Lung (tissue), 11 donors: ENCODE measurements at regions not wholly inside any gene's neighbourhood (a gene's known extent, or its start where the extent isn't known, plus 50 kb on each side); places are given as distances from the start of the nearest gene placed in this dataset.

Experiments
- ATAC-seq: fragments of 200-7000 bp; cut with Tn5 transposase; one replicate; pipeline ENCODE4 v1.9.1; 2020; ENCODE audit warnings: moderate number of reproducible peaks; ENCODE audit not compliant: insufficient read depth, low FRiP score
- DNase-seq, 3 donors: peaks; one replicate each; pipeline ENCODE4 v3.0.0-alpha.2; 2013 to 2017
- H3K27ac ChIP-seq, 2 donors: one replicate each; pipeline ENCODE4 v1.5.1; 2013; ENCODE audit warnings: mild to moderate bottlenecking in 2 of 2, moderate library complexity in 2 of 2, control low read depth in 1 of 2, inconsistent platforms in 1 of 2, low read depth in 1 of 2, low read length in 1 of 2
- H3K27me3 ChIP-seq, 3 donors: one replicate each; pipeline ENCODE4 v1.5.1; 2013; ENCODE audit warnings: low read length in 2 of 3; ENCODE audit not compliant: control insufficient read depth in 3 of 3, insufficient read depth in 3 of 3
- H3K36me3 ChIP-seq, 4 donors: one replicate each; pipeline ENCODE4 v1.5.1; 2013; ENCODE audit warnings: low read length in 4 of 4, mild to moderate bottlenecking in 1 of 4, moderate library complexity in 1 of 4; ENCODE audit not compliant: control insufficient read depth in 4 of 4, insufficient read depth in 4 of 4
- H3K4me1 ChIP-seq, 5 donors: one replicate each; pipeline ENCODE4 v1.5.1; 2013; ENCODE audit warnings: low read length in 5 of 5, mild to moderate bottlenecking in 2 of 5, moderate library complexity in 1 of 5; ENCODE audit not compliant: control insufficient read depth in 5 of 5, insufficient read depth in 5 of 5
- H3K4me3 ChIP-seq: one replicate; pipeline ENCODE4 v1.5.1; 2013; ENCODE audit warnings: mild to moderate bottlenecking, control low read depth, moderate library complexity
- H3K9ac ChIP-seq, 2 donors: one replicate each; pipeline ENCODE4 v1.5.1; 2013; ENCODE audit warnings: low read length in 2 of 2, control low read depth in 1 of 2; ENCODE audit not compliant: insufficient read depth in 1 of 2
- H3K9me3 ChIP-seq, 4 donors: one replicate each; pipeline ENCODE4 v1.5.1; 2013; ENCODE audit warnings: low read length in 3 of 4, mild to moderate bottlenecking in 1 of 4, moderate library complexity in 1 of 4; ENCODE audit not compliant: control insufficient read depth in 4 of 4, insufficient read depth in 3 of 4
- CTCF ChIP-seq: IDR thresholded peaks from 2 replicates; pipeline ENCODE4 v1.5.1; 2012; ENCODE audit warnings: mild to moderate bottlenecking; ENCODE audit errors: control extremely low read depth, extremely low read depth
- WGBS, 2 donors: extraction: QIAGEN DNeasy Blood & Tissue Kit; methylation state at CpG; one replicate each; pipeline ENCODE4 v1.1.7; 2013; 5-methylcytosine and 5-hydroxymethylcytosine counted together
- donor health status: control.
- donor health status: control.
- donor health status: Bipolar disorder and iron deficiency.
- donor health status: healthy.
- donor health status: DM: yes; HTN: yes; CAD: no.

GRCh38 chr7:142612237-142612881 lies 136.9 kb upstream of the PRSS1 start:
- TF ChIP-seq CTCF: no peak
- Histone ChIP-seq H3K4me3 (no peak overlapping the region), H3K4me1 (peaks cover 0 to 3% (median 0%) of the 10 kb centered on the region in 5 donors), H3K36me3 (no peaks in the 10 kb centered on the region), H3K27me3 (no peaks in the 10 kb centered on the region), H3K9me3 (no peaks in the 10 kb centered on the region), H3K27ac (no peak overlapping the region), H3K9ac (no peak overlapping the region)
- no peak for DNase-seq
- no peak for ATAC-seq
- WGBS, 2 donors: 89 to 92% methylated on average over 1 of the region's 1 CpG

GRCh38 chr7:142611566-142612236 lies 137.6 kb upstream of the PRSS1 start:
- Histone ChIP-seq H3K27ac (no peak overlapping the region), H3K4me3 (no peak overlapping the region), H3K27me3 (no peaks in the 10 kb centered on the region), H3K9me3 (no peaks in the 10 kb centered on the region), H3K4me1 (peaks cover 0 to 3% (median 0%) of the 10 kb centered on the region in 5 donors), H3K36me3 (no peaks in the 10 kb centered on the region), H3K9ac (no peak overlapping the region)
- WGBS, 2 donors: 53 to 56% methylated on average over 8 of the region's 8 CpGs
- ATAC-seq (no peak), DNase-seq (no peak)
- TF ChIP-seq CTCF: no peak

- Histone ChIP-seq H3K27ac (no peak overlapping the region), H3K36me3 (no peaks in the 10 kb centered on the region), H3K9ac (no peak overlapping the region), H3K9me3 (no peaks in the 10 kb centered on the region), H3K4me3 (no peak overlapping the region), H3K4me1 (peaks cover 0 to 3% (median 0%) of the 10 kb centered on the region in 5 donors), H3K27me3 (no peaks in the 10 kb centered on the region)
- DNase-seq (no peak), ATAC-seq (no peak)
- no peak for TF ChIP-seq CTCF
- 24 to 38% methylated on average over 1 of the region's 1 CpG for WGBS, 2 donors
Observed at GRCh38 chr7:142608630-142609428, 140.4 kb upstream of the PRSS1 start.
